ENCODE measurements at regions not wholly inside any gene's neighbourhood (a gene's known extent, or its start where the extent isn't known, plus 50 kb on each side); places are given as distances from the start of the nearest gene placed in this dataset.

DNA sequence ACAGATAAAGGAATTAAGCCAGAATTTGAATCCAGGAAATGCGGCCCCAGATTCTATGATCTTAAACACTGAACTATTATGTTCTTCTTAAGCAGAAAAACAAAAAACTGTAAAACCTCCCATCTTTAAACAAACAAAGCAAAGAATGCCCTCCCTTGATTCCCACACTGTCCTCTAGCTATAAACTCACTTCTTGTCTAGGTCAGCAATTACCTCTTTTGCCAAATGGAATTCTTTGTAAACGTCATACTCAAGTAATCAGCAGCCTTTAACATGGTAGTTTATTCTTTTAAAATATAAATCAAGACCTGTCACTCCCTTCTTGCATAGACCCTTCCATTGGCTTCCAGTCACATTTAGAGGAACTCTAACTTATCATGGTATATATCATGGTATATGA, 958.9 kb upstream of the CNTN5 start:
- TF ChIP-seq, protein P1, sequence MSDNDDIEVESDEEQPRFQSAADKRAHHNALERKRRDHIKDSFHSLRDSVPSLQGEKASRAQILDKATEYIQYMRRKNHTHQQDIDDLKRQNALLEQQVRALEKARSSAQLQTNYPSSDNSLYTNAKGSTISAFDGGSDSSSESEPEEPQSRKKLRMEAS (IDR thresholded peaks at IDR 0.05; ENCODE audit: low read depth, low read length), result no peak
- TF ChIP-seq, protein P2, sequence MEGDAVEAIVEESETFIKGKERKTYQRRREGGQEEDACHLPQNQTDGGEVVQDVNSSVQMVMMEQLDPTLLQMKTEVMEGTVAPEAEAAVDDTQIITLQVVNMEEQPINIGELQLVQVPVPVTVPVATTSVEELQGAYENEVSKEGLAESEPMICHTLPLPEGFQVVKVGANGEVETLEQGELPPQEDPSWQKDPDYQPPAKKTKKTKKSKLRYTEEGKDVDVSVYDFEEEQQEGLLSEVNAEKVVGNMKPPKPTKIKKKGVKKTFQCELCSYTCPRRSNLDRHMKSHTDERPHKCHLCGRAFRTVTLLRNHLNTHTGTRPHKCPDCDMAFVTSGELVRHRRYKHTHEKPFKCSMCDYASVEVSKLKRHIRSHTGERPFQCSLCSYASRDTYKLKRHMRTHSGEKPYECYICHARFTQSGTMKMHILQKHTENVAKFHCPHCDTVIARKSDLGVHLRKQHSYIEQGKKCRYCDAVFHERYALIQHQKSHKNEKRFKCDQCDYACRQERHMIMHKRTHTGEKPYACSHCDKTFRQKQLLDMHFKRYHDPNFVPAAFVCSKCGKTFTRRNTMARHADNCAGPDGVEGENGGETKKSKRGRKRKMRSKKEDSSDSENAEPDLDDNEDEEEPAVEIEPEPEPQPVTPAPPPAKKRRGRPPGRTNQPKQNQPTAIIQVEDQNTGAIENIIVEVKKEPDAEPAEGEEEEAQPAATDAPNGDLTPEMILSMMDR (IDR thresholded peaks at IDR 0.05; ENCODE audit: low read depth, low read length), result no peak
- TF ChIP-seq MYC (IDR thresholded peaks at IDR 0.05; ENCODE audit: low read depth, low read length) (no peak), POLR2A (IDR thresholded peaks at IDR 0.05; ENCODE audit: extremely low read depth, insufficient read length) (no peak)

Data from NB4 (cell line).